ENCODE measurements at regions not wholly inside any gene's neighbourhood (a gene's known extent, or its start where the extent isn't known, plus 50 kb on each side); places are given as distances from the start of the nearest gene placed in this dataset.

- TF ChIP-seq CTCF (conservative IDR thresholded peaks at IDR 0.05) = no peak
- no peak overlapping the region for H3K27ac ChIP-seq
Measured at GRCh38 chr5:57795203-57795602, 312.6 kb upstream of the ACTBL2 start.

GRCh38 chr5:57791875-57792274 is 309.3 kb upstream of the ACTBL2 start:
- TF ChIP-seq CTCF (conservative IDR thresholded peaks at IDR 0.05) = no peak
- no peak overlapping the region for H3K27ac ChIP-seq

- H3K27ac ChIP-seq = no peak overlapping the region
- no peak for TF ChIP-seq CTCF (conservative IDR thresholded peaks at IDR 0.05)
Measured at GRCh38 chr5:57785946-57786345, 303.3 kb upstream of the ACTBL2 start.

GRCh38 chr5:57784121-57784520 is 301.5 kb upstream of the ACTBL2 start:
- no peak overlapping the region for H3K27ac ChIP-seq
- no peak for TF ChIP-seq CTCF (conservative IDR thresholded peaks at IDR 0.05)

GRCh38 chr5:57783693-57784092 is 301.1 kb upstream of the ACTBL2 start:
- no peak overlapping the region for H3K27ac ChIP-seq
- TF ChIP-seq CTCF (conservative IDR thresholded peaks at IDR 0.05) = no peak

- no peak overlapping the region for H3K27ac ChIP-seq
- no peak for TF ChIP-seq CTCF (conservative IDR thresholded peaks at IDR 0.05)
Measured at GRCh38 chr5:57780961-57781325, 298.3 kb upstream of the ACTBL2 start.

GRCh38 chr5:57780306-57780960 is 297.8 kb upstream of the ACTBL2 start:
- H3K27ac ChIP-seq = no peak overlapping the region
- TF ChIP-seq CTCF (conservative IDR thresholded peaks at IDR 0.05) = no peak
